ENCODE measurements at regions not wholly inside any gene's neighbourhood (a gene's known extent, or its start where the extent isn't known, plus 50 kb on each side); places are given as distances from the start of the nearest gene placed in this dataset.

- TF ChIP-seq EZH2 (IDR thresholded peaks at IDR 0.05; ENCODE audit: borderline replicate concordance, insufficient read depth, low read length, poor library complexity, severe bottlenecking) (no peak), CTCF (IDR thresholded peaks at IDR 0.05; ENCODE audit: poor library complexity, severe bottlenecking) (no peak), REST (IDR thresholded peaks at IDR 0.05; ENCODE audit: borderline replicate concordance) (no peak), SMC3 (conservative IDR thresholded peaks at IDR 0.05; ENCODE audit: poor library complexity) (no peak), TAF1 (IDR thresholded peaks at IDR 0.05; ENCODE audit: low read depth) (no peak), POLR2AphosphoS5 (IDR thresholded peaks at IDR 0.05) (no peak)
These were observed 412.3 kb upstream of the TBL1XR1 start for GRCh38 chr3:177609613-177610012.

All from neural cell (in vitro differentiated cells).